Stimulated activated CD4-positive, alpha-beta T cell treated with anti-CD3 and anti-CD28 coated beads, Interleukin-12 subunit alpha, Interleukin-12 subunit beta, amount 100 ng/mL, for 48 hours (primary cell): ENCODE measurements at regions not wholly inside any gene's neighbourhood (a gene's known extent, or its start where the extent isn't known, plus 50 kb on each side); places are given as distances from the start of the nearest gene placed in this dataset.

Experiments
- DNase-seq, 3 donors: peaks; one replicate each; pipeline ENCODE4 v3.0.0-alpha.2; 2020; ENCODE audit warnings: low read depth in 2 of 3, low spot score in 1 of 3

GRCh38 chr13:108006619-108007018, 208.7 kb downstream of the LIG4 start:
- no peak for DNase-seq

GRCh38 chr13:108005231-108005630, 210.1 kb downstream of the LIG4 start:
- no peak for DNase-seq

GRCh38 chr13:108003626-108004025, 211.7 kb downstream of the LIG4 start:
- DNase-seq = no peak

- no peak for DNase-seq
Measured at GRCh38 chr13:108000998-108001397, 214.3 kb downstream of the LIG4 start.

GRCh38 chr13:107999751-108000150, 215.6 kb downstream of the LIG4 start:
- no peak for DNase-seq

GRCh38 chr13:107994137-107994536, 221.2 kb downstream of the LIG4 start:
- DNase-seq = no peak

GRCh38 chr13:107993239-107993949, 221.9 kb downstream of the LIG4 start:
- DNase-seq = no peak

- no peak for DNase-seq
Measured at GRCh38 chr13:107992542-107992941, 222.8 kb downstream of the LIG4 start.

- no peak for DNase-seq
Measured at GRCh38 chr13:107977071-107977574, 238.2 kb downstream of the LIG4 start.

GRCh38 chr13:107976628-107977027, 238.7 kb downstream of the LIG4 start:
- DNase-seq = no peak

- no peak for DNase-seq
Measured at GRCh38 chr13:107974409-107974808, 240.9 kb downstream of the LIG4 start.

- DNase-seq = no peak
Measured at GRCh38 chr13:107969546-107969945, 245.8 kb downstream of the LIG4 start.

GRCh38 chr13:107968470-107968869, 246.9 kb downstream of the LIG4 start:
- DNase-seq = no peak

- no peak for DNase-seq
Measured at GRCh38 chr13:107964395-107964794, 250.9 kb downstream of the LIG4 start.

- DNase-seq = no peak
Measured at GRCh38 chr13:107961849-107962608, 253.3 kb downstream of the LIG4 start.

- no peak for DNase-seq
Measured at GRCh38 chr13:107960301-107960700, 255.0 kb downstream of the LIG4 start.

- DNase-seq = no peak
Measured at GRCh38 chr13:107956889-107957288, 258.4 kb downstream of the LIG4 start.

- DNase-seq = no peak
Measured at GRCh38 chr13:107942030-107942617, 273.2 kb downstream of the LIG4 start.

GRCh38 chr13:107941345-107942029, 273.8 kb downstream of the LIG4 start:
- no peak for DNase-seq

- DNase-seq = no peak
Measured at GRCh38 chr13:107937848-107938247, 277.5 kb downstream of the LIG4 start.

- no peak for DNase-seq
Measured at GRCh38 chr13:107931056-107931455, 284.3 kb downstream of the LIG4 start.
